ENCODE measurements at regions not wholly inside any gene's neighbourhood (a gene's known extent, or its start where the extent isn't known, plus 50 kb on each side); places are given as distances from the start of the nearest gene placed in this dataset.
A peak's percentile ranks its signal among the peaks of the same experiment; 100 is the strongest.
"Not testable (repeated sequence)": the region's sequence is repeated elsewhere in the genome, so short reads cannot be mapped to it uniquely, and the experiment has no call there.

DNA sequence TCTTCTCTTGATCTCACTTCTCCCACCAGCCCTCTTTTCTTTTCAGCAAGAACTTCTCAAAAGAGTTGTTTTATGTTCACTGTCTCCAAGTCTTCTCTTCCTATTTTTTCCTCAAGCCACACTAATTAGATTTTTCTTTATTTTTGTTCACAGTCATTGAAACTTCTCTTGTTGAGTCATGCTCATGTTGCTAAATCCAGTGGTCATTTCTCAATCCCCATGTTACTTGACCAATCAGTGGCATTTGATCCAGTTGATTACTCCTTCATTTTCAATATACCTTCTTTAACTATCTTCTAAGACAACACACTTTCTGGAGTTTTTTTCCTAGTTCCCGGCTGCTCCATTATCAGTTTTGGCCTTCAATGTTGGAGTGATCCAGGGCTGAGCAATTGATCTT is 103.1 kb upstream of the LSM6 start:
- DNase-seq = no peak

GRCh38 chr4:146071390-146071789 is 104.1 kb upstream of the LSM6 start:
- no peak for DNase-seq

DNA sequence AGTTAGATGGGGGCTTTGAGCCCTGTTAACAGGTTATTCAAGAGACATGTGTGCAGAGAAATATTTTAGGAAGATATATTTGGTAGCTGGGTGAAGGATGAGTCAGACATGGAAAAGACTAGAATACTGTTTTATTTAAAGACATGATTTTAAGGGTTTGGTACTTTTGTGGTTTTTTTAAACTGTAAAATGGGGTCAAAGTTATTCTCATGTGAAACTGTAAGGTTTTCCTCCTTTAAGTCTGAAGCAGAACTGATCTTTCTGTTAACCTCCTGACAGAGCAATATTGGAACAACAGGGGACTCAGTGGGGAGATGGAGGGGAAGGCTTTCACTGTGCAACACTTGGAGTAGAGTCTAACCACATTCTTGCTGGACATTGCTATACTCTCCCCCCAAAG is 112.4 kb upstream of the LSM6 start:
- DNase-seq = no peak

DNA sequence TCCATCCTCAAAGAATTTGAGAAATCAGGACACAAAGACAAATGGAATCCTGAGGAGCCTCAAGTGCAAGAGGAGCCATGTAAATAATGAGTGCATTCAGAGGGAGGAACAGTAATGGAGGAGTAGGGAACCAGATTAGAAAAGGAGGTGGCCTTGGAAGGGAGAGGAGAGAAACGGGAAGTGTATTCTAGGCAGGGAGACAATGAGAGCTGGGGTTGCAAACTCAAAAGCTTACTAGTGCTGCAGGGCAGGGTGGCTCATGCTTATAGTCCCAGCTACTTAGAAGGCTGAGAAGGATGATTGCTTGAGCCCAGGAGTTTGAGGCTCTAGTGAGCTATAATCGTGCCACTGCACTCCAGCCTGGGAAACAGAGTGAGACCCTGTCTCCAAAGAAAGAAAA is 113.2 kb upstream of the LSM6 start:
- no peak for DNase-seq

DNA sequence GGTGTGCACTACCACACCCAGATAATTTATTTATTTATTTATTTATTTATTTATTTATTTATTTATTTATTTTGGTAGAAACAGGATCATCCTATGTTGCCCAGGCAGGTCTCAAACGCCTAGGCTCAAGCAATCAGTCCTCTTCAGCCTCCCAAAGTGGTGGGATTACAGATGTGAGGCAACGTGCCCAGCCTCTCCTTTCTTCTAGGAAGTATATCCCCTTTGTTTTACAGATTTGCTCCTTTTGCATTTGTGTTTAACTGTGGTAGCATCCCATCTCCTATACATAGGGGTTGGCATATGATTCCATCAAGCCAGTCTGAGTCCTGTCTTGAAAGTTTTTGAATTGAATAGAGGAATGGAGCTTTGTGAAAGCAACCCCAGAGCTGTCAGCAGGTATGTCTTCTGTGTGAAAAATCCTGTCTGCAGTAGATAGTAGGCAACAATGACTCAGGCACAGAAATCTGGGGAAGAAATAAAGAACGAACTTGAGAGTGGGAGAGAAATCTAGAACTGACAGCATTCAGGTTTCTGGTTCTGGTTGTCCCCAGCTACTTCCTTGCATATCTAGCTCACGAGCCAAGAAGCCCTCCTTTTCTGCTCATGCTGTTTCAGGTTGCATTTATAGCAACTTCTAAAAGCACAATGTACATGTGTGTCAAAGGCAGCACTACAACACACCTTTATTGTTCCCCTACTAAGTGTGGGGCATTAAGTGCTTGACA is 113.7 kb upstream of the LSM6 start:
- no peak for DNase-seq

DNA sequence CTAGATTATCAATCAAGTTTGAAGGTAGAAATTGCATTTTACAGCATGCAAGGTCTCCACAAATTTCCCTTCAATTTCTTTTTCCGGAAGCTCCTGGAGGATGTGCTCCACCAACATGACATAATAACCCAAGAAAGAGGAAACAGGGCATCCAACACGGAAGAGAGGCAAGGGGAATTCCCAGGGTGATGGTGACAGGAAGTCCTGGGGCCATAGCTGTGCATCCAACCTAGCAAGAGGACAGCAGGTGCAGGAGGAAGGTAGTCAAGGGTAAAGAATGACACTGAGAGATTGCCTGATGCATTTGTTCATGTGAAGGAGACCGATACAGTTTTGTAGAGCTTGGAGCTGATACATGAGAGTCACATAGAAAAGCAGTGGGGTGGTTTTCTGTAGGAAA is 115.7 kb upstream of the LSM6 start:
- no peak for DNase-seq

GRCh38 chr4:146059151-146059550 is 116.4 kb upstream of the LSM6 start:
- no peak for DNase-seq

GRCh38 chr4:146058531-146058930 is 117.0 kb upstream of the LSM6 start:
- no peak for DNase-seq

DNA sequence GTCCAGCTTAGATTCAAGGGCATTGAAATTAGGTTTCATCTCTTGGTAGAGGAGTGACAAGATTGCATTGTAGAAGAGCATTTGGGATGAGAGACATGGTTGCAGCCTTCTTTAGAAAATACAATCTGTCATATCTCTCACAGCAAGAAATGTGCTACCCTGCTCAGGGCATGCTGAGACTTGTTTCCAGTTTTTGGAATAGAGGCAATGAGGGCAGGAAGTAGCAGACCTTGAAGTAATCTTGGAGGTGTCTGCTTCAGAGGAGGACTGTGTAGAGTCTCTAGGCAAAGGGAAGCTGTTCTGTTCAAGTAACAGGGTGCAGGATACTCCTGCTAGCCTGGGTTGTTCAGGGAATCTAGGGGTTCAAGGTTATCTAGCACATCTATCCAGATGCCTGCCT is 116.1 kb upstream of the ZNF827 start:
- DNase-seq = no peak

- DNase-seq = peak; percentile 70
These were observed 115.3 kb upstream of the ZNF827 start for GRCh38 chr4:146053891-146054290.

DNA sequence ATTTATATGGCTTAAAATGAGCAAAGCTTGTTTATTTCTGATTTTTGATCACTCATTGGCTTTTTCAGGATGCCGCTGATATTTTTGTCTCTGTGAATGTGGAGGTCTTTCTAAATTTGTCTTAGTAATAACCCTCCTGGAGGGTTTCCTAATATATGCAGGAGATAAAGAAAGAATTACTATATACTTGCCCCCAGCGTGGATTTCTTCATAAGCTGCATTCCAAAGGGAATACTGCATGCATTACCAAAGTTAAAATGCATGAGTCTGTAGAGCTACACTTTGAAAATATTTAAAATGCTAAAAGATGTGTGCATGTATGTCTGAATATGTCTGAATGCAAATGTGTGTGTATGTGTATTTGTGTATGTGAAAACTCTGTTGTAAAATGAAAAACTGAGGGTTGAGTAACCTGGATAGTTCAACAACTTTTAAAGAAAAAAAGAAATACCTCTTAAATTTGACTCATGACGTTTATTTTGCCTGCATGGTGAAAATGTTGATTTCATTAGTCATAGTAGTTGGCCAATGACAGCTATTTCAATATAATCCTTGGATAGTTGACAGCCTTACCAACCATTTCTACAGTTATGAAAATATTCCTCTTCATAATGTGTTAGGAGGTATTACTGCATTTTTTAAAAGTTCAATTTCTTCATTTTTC is 113.2 kb upstream of the ZNF827 start:
- DNase-seq = peak; percentile 81

GRCh38 chr4:146051223-146051622 is 112.6 kb upstream of the ZNF827 start:
- no peak for DNase-seq

DNA sequence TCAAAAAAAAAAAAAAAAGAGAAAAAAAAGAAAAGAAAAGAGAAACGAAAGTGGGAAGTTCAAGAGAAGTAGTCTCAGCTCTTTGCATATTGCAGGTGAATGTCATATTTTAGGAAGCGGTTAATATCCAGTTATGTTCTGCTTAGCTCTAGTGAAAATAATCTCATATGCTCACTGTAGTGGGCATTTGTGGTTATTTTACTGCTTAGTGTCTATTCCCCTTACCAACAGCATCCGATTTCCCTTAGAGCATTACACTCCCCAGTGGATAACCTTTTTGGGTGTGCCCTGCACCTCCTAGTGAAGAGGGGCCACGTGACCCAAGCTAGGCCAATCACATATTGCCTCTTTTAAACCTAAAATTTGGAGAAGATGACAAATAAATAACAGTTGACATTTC is 111.2 kb upstream of the ZNF827 start:
- no peak for DNase-seq

GRCh38 chr4:146047768-146048167 is 109.1 kb upstream of the ZNF827 start:
- DNase-seq = not testable (repeated sequence)

GRCh38 chr4:146041139-146042004 is 102.7 kb upstream of the ZNF827 start:
- DNase-seq = no peak

DNA sequence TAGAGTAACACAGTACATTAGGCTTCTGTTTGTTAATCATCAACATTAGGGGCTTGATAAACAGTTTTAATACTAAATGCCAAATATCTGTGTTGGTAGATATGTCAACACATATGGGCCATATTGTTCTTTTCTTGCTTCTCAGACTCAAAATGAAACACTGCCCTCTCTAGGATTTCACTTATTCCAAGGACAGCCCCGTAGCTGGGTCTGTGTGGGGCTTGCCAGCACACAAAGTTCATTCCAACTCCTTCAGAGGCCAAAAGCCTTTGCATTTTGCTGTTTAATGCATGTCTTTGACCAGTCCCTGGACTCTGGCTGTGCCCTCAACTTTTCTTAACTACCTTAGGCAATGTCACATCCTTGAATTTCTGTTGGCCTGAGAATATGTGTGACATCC is 102.0 kb upstream of the ZNF827 start:
- DNase-seq = no peak

GRCh38 chr4:146033149-146033548 is 94.5 kb upstream of the ZNF827 start:
- DNase-seq = no peak

- no peak for DNase-seq
These were observed 93.7 kb upstream of the ZNF827 start for GRCh38 chr4:146032234-146032860.

GRCh38 chr4:146029939-146030710 is 91.5 kb upstream of the ZNF827 start:
- DNase-seq = no peak

DNA sequence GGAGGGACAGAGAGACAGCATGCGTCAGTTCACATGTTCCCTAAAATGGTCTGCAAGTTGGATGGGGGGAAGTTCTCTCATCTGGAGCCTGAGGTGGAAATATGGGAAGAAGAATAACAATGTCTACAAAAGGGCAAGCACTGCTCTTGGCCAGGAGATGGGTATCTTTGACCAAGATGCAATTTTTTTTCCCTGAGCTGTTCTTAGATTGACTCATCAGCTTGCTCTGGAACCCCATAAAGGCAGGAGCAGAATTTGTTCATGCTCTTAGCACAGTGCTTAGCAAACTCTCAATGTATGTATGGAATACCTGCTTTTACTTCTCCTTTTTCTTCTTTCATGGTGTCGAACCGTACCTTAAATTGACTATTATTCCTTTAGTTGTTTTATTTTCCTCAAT is 90.5 kb upstream of the ZNF827 start:
- peak; percentile 31 for DNase-seq

- DNase-seq = no peak
These were observed 89.1 kb upstream of the ZNF827 start for GRCh38 chr4:146027761-146028160.

DNA sequence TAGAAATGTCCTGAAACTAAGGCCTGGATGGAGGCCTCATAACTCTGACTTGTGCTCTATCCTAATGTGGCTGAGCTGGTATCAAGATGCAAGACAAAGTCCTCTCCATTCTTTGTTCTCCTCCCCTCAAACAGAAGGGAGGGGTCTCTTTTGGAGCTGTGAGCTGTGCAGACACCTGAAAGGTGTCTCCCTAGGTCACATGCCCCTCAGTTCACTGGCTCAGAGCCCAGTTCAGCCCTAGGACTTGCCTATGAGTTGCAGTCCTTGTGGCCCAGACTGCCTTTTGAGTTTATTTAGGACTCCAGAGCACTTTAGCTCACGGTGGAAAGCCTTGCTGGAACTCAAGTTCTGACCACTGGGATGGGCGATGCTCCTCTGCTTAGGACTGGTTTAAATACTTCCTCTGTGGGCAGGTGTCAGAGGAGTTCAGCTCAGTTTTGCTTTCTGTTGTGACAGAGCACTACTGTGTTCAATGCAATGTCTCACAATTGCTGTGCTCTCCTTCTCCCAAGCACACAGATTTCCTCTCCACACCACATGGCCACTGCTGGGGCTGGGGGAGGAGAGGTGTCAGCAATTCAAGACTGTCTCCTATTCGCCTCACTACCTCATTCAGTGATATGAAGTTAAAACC is 84.8 kb upstream of the ZNF827 start:
- no peak for DNase-seq
